AG08396 (cell line): ENCODE measurements at regions not wholly inside any gene's neighbourhood (a gene's known extent, or its start where the extent isn't known, plus 50 kb on each side); places are given as distances from the start of the nearest gene placed in this dataset.
"Not testable (repeated sequence)": the region's sequence is repeated elsewhere in the genome, so short reads cannot be mapped to it uniquely, and the experiment has no call there.

Source experiments
- DNase-seq: peaks from one replicate; pipeline ENCODE4 v3.0.0; 2012; ENCODE audit warnings: low spot score, mixed read lengths

GRCh38 chr1:184854496-184855140 lies 100.0 kb upstream of the EDEM3 start:
- DNase-seq = peak; percentile 29

- DNase-seq = no peak
Observed at GRCh38 chr1:184854036-184854435, 99.4 kb upstream of the EDEM3 start.

DNA sequence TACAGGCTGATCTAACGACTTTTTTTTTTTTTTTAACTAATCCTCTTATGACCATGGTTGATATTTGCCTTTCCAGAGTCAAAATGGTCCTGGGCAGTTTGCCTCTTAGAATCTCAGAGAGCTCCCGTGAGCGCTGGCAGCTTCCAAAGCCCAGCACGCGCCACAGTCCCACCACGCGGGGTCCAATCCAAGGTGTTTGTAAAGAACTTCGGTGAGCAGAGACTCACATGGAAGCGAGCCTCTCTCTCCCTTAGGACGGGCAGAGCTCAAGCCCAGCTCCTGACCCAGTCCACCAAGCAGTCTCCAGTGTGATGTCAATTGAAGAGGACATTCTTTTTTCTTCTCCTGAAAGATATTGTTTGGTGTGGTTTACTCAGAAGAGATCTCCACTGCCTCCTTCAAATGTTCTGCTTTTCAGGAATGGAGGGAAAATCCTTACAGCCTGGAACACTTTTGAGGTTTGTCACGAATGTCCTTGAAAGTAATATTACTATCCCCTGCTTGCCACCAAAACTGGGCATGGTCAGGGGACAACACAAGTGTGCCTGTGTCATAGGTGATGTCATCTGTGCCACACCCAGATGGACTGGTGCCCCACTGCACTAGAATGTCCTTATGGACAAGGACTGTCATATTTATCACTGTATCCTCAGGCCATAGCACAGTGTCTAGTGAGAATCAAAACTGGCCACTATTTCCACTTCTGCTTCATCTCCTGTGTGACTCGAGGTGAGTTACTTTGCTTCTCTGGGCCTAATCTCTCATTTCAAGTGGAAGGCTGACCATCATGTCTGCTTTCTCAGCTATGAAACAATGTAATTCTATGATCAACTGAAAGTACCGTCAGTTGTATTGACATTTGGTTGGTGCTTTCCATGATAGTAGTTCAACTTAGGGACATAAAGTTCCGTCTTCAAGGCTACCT lies 97.4 kb upstream of the EDEM3 start:
- DNase-seq = no peak

DNA sequence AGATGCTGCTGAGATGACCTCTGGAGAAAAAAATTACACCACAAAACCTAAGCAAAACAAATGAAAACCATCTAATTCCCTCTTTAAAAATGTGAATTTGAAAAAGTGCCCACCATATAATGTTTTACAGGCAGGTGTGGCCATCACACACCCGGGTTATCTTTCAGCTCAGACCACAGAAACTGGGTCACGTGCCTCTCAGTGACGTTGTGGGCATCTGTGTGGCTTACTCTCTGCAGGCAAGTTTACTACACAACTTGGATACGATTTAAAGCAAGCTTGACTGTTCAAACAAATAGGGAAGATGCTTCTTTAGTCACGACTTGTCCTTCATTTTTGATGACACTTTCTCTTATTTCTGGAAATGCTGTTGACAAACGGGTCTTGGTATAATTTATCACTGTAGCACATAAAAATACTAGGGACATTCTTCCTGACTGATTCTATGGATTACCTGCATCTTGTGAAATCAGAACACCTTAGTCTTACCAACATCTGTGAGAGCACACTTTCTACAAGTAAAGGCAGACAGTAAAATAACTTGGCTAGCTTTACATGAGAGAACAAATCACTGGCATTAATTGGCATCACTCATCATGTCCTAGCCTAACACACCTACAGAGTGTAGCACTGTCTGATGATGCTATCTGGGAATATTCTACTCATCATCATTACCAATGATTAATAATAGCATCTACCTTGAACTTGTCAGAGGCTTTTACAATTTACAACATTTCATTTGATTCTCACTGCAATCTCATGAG lies 89.3 kb upstream of the EDEM3 start:
- no peak for DNase-seq

DNA sequence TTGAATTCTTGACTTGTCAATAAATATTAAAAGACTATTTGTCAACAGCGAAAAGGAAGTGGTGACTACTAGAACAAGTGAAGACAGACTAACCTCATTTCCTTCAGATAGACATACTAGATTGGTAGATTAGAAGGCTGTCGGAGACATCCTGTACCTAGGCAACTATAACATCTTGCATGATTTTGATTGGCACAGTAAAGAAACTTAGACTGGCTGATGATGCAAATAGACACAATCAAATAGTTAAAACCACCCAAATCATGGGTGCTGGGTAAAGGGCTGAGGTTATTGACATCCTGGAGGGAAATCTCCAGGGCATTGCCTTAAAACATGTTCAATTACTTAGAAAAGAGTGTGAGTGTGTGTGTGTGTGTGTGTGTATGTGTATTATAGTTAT lies 85.9 kb upstream of the EDEM3 start:
- no peak for DNase-seq

DNA sequence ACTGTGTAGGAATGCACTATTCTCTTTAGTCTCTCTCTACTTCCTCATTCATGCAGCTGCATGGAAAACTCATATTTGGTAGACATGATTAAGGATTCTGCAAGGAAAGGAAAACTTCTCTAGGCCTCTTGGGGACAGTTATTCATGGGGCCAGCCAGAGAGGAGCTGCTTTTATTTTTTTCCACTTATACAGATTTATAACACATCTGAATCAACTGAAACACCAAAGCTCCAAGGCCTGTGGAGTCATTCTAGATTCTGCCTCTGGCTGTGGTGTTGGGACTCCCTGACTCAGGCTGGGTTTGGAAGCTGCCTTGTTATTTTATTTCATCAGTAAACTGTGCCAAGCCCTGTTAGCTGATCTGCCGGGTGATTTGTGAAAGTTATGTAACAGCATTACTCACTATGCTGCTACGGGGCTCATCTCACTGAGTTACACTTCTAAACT lies 83.9 kb upstream of the EDEM3 start:
- peak; percentile 85 for DNase-seq

GRCh38 chr1:184836934-184837895 lies 82.6 kb upstream of the EDEM3 start:
- no peak for DNase-seq

DNA sequence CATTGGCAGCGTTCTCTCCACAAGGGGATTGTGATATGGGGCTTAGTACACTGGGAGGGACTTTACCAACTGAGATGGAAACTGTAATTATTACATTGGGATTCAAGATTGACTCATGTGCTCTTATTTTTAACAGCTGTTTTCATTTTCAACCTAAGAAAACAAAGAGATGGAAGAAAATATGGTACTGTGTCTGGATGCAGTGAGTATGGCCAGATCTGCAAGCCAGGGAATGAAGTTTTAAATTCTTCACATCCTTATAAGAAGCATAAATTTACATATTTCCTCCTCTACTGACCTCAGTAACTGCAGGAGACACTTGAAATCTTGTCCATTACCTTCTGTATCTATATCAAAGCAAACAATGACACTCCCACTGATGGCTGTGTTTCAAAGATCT lies 81.5 kb upstream of the EDEM3 start:
- no peak for DNase-seq

DNA sequence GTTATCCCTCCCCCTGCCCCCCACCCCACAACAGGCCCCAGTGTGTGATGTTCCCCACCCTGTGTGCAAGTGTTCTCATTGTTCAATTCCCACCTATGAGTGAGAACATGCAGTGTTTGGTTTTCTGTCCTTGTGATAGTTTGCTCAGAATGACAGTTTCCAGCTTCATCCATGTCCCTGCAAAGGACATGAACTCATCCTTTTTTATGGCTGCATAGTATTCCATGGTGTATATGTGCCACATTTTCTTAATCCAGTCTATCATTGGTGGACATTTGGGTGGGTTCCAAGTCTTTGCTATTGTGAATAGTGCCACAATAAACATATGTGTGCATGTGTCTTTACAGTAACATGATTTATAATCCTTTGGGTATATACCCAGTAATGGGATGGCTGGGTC lies 79.3 kb upstream of the EDEM3 start:
- not testable (repeated sequence) for DNase-seq

- no peak for DNase-seq
Observed at GRCh38 chr1:184832517-184832916, 77.9 kb upstream of the EDEM3 start.

GRCh38 chr1:184829496-184829895 lies 74.8 kb upstream of the EDEM3 start:
- DNase-seq = not testable (repeated sequence)

- DNase-seq = no peak
Observed at GRCh38 chr1:184828369-184828717, 73.7 kb upstream of the EDEM3 start.

- DNase-seq = peak; percentile 56
Observed at GRCh38 chr1:184827600-184828368, 73.1 kb upstream of the EDEM3 start.

GRCh38 chr1:184826001-184826400 lies 71.3 kb upstream of the EDEM3 start:
- DNase-seq = no peak

DNA sequence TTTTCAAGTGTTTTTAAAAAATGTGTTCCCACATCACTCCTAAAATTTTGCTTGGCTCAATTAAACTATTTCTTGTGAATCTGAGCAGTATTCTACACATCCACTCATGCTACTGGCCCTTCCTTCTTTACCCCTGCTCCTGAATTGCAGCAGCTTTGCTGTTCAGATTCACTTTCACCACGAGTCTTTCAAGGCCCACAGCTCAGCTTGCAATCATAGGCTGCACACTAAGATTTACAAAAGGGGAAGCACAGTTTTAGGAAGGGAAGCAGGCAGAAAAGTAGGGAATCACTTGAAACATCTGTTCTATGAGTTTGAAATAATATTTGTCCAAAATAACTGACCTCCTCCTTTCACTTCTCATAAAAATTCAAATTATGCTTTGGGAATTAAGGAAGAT lies 70.9 kb upstream of the EDEM3 start:
- no peak for DNase-seq

GRCh38 chr1:184824691-184825323 lies 70.1 kb upstream of the EDEM3 start:
- no peak for DNase-seq

DNA sequence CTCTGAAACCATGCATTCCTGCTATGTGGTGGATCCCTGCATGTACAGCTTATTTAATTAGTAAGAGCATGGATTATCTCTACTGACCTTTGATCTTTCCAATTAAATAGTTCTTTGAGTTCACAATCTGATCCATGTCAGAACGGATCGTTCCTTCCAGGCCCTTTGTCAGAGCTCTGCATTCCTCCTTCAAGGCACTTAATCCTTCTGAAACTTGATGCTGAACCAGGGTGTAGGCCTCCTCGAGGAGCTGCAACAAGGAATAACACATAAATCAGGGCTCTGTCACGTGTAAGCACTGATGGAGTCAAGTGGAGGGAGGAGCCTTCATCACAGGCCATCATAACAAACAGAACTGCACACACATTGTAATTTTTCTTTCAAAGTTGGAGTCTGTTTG lies 68.4 kb upstream of the EDEM3 start:
- DNase-seq = no peak

- DNase-seq = no peak
Observed at GRCh38 chr1:184822267-184822666, 67.6 kb upstream of the EDEM3 start.

DNA sequence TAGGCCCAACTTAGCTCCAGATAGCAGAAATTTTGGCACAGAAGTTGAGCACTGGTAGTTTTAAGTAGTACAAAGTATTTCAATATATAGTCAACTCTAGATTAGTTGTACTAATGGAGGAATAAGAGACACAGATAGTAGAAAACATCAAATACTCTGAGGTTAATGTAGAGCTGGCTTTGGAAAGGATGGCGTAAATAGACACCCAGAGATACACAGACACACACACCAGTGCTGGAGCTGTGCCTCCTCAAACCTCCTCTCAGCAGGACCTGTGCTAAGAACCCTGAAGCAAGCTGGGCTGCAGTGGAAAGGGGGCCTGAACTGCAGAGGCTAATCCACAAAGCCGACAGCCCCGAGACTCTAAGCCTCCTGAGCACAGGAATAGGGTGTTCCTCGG lies 67.0 kb upstream of the EDEM3 start:
- DNase-seq = no peak

GRCh38 chr1:184820956-184821355 lies 66.3 kb upstream of the EDEM3 start:
- DNase-seq = no peak
